C4-2B (cell line): ENCODE measurements at regions not wholly inside any gene's neighbourhood (a gene's known extent, or its start where the extent isn't known, plus 50 kb on each side); places are given as distances from the start of the nearest gene placed in this dataset.

ENCODE experiments used
- CTCF ChIP-seq: fragments of 450-650 bp; conservative IDR thresholded peaks from 2 replicates; pipeline ENCODE4 v1.5.1; 2017; ENCODE audit warnings: mild to moderate bottlenecking
- ZFX ChIP-seq: fragments of 450-650 bp; IDR thresholded peaks from 2 replicates; pipeline ENCODE4 v1.6.1; 2017

GRCh38 chr4:11685481-11685880 is 256.8 kb upstream of the HS3ST1 start:
- TF ChIP-seq CTCF (no peak), ZFX (no peak)
